Tibial nerve (tissue), 3 donors: ENCODE measurements at regions not wholly inside any gene's neighbourhood (a gene's known extent, or its start where the extent isn't known, plus 50 kb on each side); places are given as distances from the start of the nearest gene placed in this dataset.

Experiments
- CTCF ChIP-seq, 5 experiments: fragments of 200-600 bp in 3 of 5; fragments of 450-650 bp in 2 of 5; sonication (generic) in 3 of 5; IDR thresholded peaks; one replicate each; pipeline ENCODE4 v1.5.1; 2016 to 2019; ENCODE audit warnings: antibody characterized with exemption in 5 of 5, mild to moderate bottlenecking in 3 of 5, moderate library complexity in 2 of 5
- POLR2A ChIP-seq, 2 donors: fragments of 450-650 bp; IDR thresholded peaks; one replicate each; pipeline ENCODE4 v1.6.1; 2017; ENCODE audit warnings: antibody characterized with exemption in 2 of 2, mild to moderate bottlenecking in 2 of 2, moderate library complexity in 2 of 2

GRCh38 chr5:166529200-166529599, 1762.2 kb upstream of the WWC1 start:
- TF ChIP-seq CTCF (IDR thresholded peaks at IDR 0.05) (no peak), POLR2A (IDR thresholded peaks at IDR 0.05) (no peak)
